SU-DHL-6 (cell line): ENCODE measurements at regions not wholly inside any gene's neighbourhood (a gene's known extent, or its start where the extent isn't known, plus 50 kb on each side); places are given as distances from the start of the nearest gene placed in this dataset.

Experiments used
- H2AFZ ChIP-seq: fragments of 200-600 bp; sonication (generic); 2 replicates; pipeline ENCODE4 v1.6.1; 2014; ENCODE audit warnings: low read depth, mild to moderate bottlenecking, moderate library complexity, mixed read lengths, antibody characterized with exemption, low read length; ENCODE audit not compliant: severe bottlenecking
- H3F3A ChIP-seq: fragments of 200-600 bp; shearing (Covaris generic); 2 replicates; pipeline ENCODE4 v1.6.0; 2016; ENCODE audit warnings: antibody characterized with exemption, mild to moderate bottlenecking; ENCODE audit not compliant: insufficient read depth
- H3K27ac ChIP-seq: fragments of 200-600 bp; sonication (generic); 2 replicates; pipeline ENCODE4 v1.5.1; 2016; ENCODE audit warnings: low read depth, mild to moderate bottlenecking, low read length, moderate library complexity, mixed read lengths
- H3K27me3 ChIP-seq: fragments of 200-600 bp; sonication (generic), shearing (Covaris generic); 2 replicates; pipeline ENCODE4 v1.6.0; 2014; ENCODE audit warnings: mild to moderate bottlenecking, low read length
- H3K36me3 ChIP-seq: fragments of 200-600 bp; sonication (generic); 2 replicates; pipeline ENCODE4 v1.6.1; 2014; ENCODE audit warnings: mild to moderate bottlenecking, low read length, mixed read lengths
- H3K4me2 ChIP-seq: fragments of 300-600, 200-600 bp; shearing (Covaris generic), sonication (generic); 2 replicates; pipeline ENCODE4 v1.6.0; 2014; ENCODE audit warnings: low read length, low read depth, mild to moderate bottlenecking; ENCODE audit not compliant: poor library complexity, severe bottlenecking
- H3K4me3 ChIP-seq: fragments of 200-600 bp; sonication (generic); 2 replicates; pipeline ENCODE4 v1.5.1; 2014; ENCODE audit warnings: antibody characterized with exemption, low read length, mild to moderate bottlenecking, mixed read lengths; ENCODE audit not compliant: insufficient read depth, poor library complexity, severe bottlenecking
- H3K79me2 ChIP-seq: fragments of 200-600 bp; sonication (generic); 2 replicates; pipeline ENCODE4 v1.6.1; 2014; ENCODE audit warnings: mild to moderate bottlenecking, low read length, moderate library complexity; ENCODE audit not compliant: insufficient read depth
- H3K9ac ChIP-seq: fragments of 200-600 bp; sonication (generic); 2 replicates; pipeline ENCODE4 v1.7.0; 2014; ENCODE audit warnings: mild to moderate bottlenecking, low read length
- H3K9me2 ChIP-seq: fragments of 200-600 bp; sonication (generic); replicated peaks from 2 replicates; pipeline ENCODE4 v1.6.1; 2014; ENCODE audit warnings: low read length; ENCODE audit not compliant: insufficient read depth
- H3K9me3 ChIP-seq: fragments of 200-600 bp; sonication (generic); 2 replicates; pipeline ENCODE4 v1.6.1; 2014; ENCODE audit warnings: low read length, mixed read lengths; ENCODE audit not compliant: insufficient read depth
- H4K20me1 ChIP-seq: fragments of 200-600 bp; sonication (generic); 2 replicates; pipeline ENCODE4 v1.6.1; 2014; ENCODE audit warnings: low read depth, mild to moderate bottlenecking, antibody characterized with exemption, low read length, moderate library complexity, mixed read lengths
- EZH2phosphoT487 ChIP-seq: fragments of 200-600 bp; sonication (generic), shearing (Covaris generic); conservative IDR thresholded peaks from 2 replicates; pipeline ENCODE4 v1.6.1; 2018; ENCODE audit warnings: mild to moderate bottlenecking, antibody characterized with exemption, low read length, moderate library complexity, mixed read lengths
- TF ChIP-seq, protein P1 (sequence below): fragments of 200-600 bp; sonication (generic); IDR thresholded peaks from one replicate; pipeline ENCODE4 v1.5.1; 2017; ENCODE audit warnings: antibody characterized with exemption, mild to moderate bottlenecking, low read length, moderate library complexity; ENCODE audit not compliant: insufficient read depth, poor library complexity, severe bottlenecking

DNA sequence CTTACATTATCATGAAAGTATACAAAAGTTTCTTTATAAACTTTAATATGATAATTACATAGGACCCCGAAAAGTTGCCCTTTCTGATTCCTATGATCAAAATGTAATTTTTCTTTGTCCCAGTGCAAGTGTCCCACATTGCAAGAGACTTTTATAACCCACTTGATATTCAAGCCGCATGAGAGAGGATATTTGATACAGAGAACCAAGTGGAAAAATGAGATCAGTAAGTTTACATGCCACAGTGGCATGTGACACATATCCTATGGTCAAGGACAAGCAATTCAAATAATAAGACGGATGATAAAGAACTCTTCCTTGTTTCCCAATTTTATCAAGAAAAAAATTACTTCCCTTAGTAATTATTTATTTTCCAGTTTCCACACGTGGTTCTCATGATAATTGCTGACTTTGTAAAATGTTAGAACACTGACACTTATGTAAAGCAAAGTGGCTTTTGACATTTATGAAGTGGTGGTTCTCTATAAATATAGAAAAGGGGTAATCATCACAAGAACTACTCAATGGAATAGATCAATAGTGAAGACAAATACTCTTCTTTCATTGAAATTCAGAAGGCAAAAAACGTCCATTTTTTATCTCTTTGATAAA, 273.7 kb upstream of the NOCT start:
- H3K9ac ChIP-seq: no peak overlapping the region
- H3K79me2 ChIP-seq: no peaks in the 10 kb centered on the region
- H2AFZ ChIP-seq: no peak overlapping the region
- H3K4me3 ChIP-seq: no peak overlapping the region
- H3K36me3 ChIP-seq: no peaks in the 10 kb centered on the region
- no peak for TF ChIP-seq EZH2phosphoT487
- TF ChIP-seq, protein P1, sequence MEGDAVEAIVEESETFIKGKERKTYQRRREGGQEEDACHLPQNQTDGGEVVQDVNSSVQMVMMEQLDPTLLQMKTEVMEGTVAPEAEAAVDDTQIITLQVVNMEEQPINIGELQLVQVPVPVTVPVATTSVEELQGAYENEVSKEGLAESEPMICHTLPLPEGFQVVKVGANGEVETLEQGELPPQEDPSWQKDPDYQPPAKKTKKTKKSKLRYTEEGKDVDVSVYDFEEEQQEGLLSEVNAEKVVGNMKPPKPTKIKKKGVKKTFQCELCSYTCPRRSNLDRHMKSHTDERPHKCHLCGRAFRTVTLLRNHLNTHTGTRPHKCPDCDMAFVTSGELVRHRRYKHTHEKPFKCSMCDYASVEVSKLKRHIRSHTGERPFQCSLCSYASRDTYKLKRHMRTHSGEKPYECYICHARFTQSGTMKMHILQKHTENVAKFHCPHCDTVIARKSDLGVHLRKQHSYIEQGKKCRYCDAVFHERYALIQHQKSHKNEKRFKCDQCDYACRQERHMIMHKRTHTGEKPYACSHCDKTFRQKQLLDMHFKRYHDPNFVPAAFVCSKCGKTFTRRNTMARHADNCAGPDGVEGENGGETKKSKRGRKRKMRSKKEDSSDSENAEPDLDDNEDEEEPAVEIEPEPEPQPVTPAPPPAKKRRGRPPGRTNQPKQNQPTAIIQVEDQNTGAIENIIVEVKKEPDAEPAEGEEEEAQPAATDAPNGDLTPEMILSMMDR: no peak
- no peaks in the 10 kb centered on the region for H3K27me3 ChIP-seq
- H3K27ac ChIP-seq: no peak overlapping the region
- H3K9me2 ChIP-seq: no peaks in the 10 kb centered on the region
- H3F3A ChIP-seq: no peaks in the 10 kb centered on the region
- H3K9me3 ChIP-seq: no peaks in the 10 kb centered on the region
- H3K4me2 ChIP-seq: no peak overlapping the region
- H4K20me1 ChIP-seq: no peaks in the 10 kb centered on the region

DNA sequence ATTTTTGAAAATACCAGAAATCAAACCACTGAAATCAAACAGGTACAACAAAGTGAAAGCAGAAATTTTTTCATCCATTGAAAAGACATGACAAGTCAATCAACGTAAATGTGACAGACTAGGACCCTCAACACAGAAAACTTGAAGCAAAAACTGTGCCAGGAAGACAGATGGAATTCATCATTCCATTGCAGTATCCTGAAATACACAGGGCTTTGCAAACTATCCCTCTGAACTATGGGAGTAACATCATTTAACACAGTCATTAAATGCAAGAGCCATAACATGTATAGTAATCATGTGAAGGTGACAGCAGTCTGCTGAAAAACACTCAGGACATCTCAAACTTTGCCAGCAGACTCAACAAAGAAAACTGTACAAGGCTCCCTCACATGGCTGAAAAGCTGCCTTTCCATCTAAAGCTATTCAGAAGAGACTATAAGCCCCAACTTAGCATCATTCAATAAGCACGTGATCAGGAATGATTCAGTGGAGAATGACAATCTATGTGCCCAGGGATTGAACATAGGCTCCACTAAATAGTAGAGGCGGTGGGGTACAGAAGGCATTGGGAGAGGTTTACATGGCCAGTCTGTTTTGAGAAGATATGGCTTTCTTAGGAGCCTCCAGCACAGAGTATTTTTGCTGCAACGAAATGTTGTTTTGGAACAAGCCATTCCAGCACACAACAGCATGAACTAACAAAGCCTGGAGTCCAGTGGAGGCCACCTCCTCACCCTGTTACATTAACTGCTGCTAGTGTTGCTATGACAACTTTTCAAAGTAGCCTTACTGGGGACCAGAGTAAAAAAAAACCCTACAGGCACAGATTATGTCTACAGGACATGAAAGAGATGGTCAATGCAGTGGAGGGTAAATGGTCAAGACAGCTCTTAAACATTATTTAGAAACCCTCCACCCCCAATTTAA, 274.5 kb upstream of the NOCT start:
- Histone ChIP-seq H3K27me3 (no peaks in the 10 kb centered on the region), H3K27ac (no peak overlapping the region), H3K4me3 (no peak overlapping the region), H3K4me2 (no peak overlapping the region), H4K20me1 (no peaks in the 10 kb centered on the region), H2AFZ (no peak overlapping the region), H3K9me2 (no peaks in the 10 kb centered on the region), H3K9me3 (no peaks in the 10 kb centered on the region), H3K9ac (no peak overlapping the region), H3K36me3 (no peaks in the 10 kb centered on the region), H3F3A (no peaks in the 10 kb centered on the region), H3K79me2 (no peaks in the 10 kb centered on the region)
- TF ChIP-seq EZH2phosphoT487: no peak
- TF ChIP-seq, protein P1: no peak

DNA sequence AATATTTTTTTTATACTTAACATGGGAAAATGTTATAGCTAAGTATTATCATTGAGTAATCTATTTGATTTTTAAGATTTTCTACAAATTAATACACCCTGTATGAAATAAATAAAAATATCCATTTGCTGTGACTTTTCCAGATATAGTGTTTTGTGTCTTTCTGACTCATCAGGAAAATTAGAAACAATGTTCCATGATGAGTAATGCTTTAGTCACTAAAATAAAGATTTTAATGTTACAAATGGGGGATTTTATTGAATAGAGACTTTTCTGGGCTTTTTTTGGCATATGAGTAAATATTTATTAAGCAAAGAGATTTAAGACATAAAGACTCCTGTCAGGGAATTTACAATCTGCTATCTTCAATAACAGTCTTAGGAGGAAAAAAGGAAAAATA, 279.2 kb upstream of the NOCT start:
- Histone ChIP-seq H3K9me2 (no peaks in the 10 kb centered on the region), H3K4me2 (no peak overlapping the region), H3K4me3 (no peak overlapping the region), H2AFZ (no peak overlapping the region), H3K79me2 (no peaks in the 10 kb centered on the region), H3F3A (no peaks in the 10 kb centered on the region), H3K27ac (no peak overlapping the region), H3K9ac (no peak overlapping the region), H3K27me3 (no peaks in the 10 kb centered on the region), H3K9me3 (no peaks in the 10 kb centered on the region), H4K20me1 (no peaks in the 10 kb centered on the region), H3K36me3 (no peaks in the 10 kb centered on the region)
- TF ChIP-seq EZH2phosphoT487: no peak
- TF ChIP-seq, protein P1: no peak
